Keratinocyte (primary cell): ENCODE measurements at regions not wholly inside any gene's neighbourhood (a gene's known extent, or its start where the extent isn't known, plus 50 kb on each side); places are given as distances from the start of the nearest gene placed in this dataset.

Source experiments
- CTCF ChIP-seq, 3 experiments: IDR thresholded peaks in 1 of 3; conservative IDR thresholded peaks in 1 of 3; optimal IDR thresholded peaks in 1 of 3; 2 replicates in 2 of 3; 3 replicates in 1 of 3; pipeline versions ENCODE3 to v1.5.1; 2011; ENCODE audit warnings: low read length in 3 of 3, mild to moderate bottlenecking in 3 of 3, moderate library complexity in 2 of 3, control low read depth in 1 of 3, inconsistent platforms in 1 of 3; ENCODE audit not compliant: insufficient read depth in 2 of 3; ENCODE audit errors: extremely low read depth in 1 of 3
- EZH2 ChIP-seq: IDR thresholded peaks from one replicate; pipeline ENCODE4 v1.6.1; 2012; ENCODE audit warnings: inconsistent platforms, mild to moderate bottlenecking, low read length, moderate library complexity

GRCh38 chr12:19620222-19620621 lies 180.9 kb downstream of the AEBP2 start:
- TF ChIP-seq EZH2 (no peak), CTCF (optimal IDR thresholded peaks at IDR 0.05 in 1 of 3, IDR thresholded peaks at IDR 0.05 in 1 of 3, conservative IDR thresholded peaks at IDR 0.05 in 1 of 3; ENCODE audit: extremely low read depth in 1 of 3, insufficient read depth in 2 of 3, low read length in 3 of 3) (no peak)
